ENCODE measurements at regions not wholly inside any gene's neighbourhood (a gene's known extent, or its start where the extent isn't known, plus 50 kb on each side); places are given as distances from the start of the nearest gene placed in this dataset.

DNA sequence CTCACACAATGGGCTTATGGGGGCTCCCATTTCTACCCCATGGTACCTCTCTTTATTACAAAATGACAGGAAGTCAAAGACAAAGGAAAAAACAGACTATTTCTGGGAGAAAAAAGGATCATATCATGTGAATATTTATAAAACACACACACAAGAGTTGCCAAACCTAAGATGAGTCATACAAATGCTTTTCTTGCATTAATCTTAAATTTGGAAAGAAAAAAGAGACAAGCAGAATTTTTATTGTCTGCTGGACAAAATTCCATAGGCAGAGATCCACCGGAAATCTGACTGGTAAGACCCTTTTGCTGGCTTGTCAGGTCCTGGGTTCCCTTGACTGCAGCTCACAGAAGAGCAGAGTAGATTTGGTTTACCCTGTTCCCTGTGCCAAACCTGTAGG, 1732.3 kb upstream of the PIK3C3 start (continued):
- TF ChIP-seq CTBP2 (IDR thresholded peaks at IDR 0.05; ENCODE audit: borderline replicate concordance, insufficient read depth, insufficient read length, low read length), result no peak
- no peak for TF ChIP-seq CHD2 (IDR thresholded peaks at IDR 0.05; ENCODE audit: low read length)
- TF ChIP-seq HDAC2 (IDR thresholded peaks at IDR 0.05; ENCODE audit: borderline replicate concordance in 1 of 2, low read depth in 2 of 2, low read length in 2 of 2), result no peak

Measured in H1 (cell line).